ENCODE measurements at regions not wholly inside any gene's neighbourhood (a gene's known extent, or its start where the extent isn't known, plus 50 kb on each side); places are given as distances from the start of the nearest gene placed in this dataset.

DNA sequence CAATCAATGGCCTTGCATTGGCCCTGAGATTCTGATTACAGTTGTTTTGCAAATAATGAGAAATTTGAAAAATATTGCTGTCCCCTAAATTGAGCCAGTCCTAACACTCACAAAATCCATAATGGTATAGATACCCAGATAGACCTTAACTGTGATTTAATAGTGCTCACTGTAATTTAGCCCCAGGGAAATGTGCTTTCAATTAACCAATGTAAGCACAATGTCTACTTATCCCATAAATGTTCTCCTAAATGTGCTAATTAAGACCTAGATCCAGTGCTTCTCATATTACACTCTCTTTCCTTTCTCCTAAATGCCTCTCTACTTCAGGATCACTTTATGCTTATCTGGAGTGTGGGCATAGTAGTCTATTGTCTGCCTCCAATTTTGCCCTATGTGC, 417.8 kb upstream of the CCL2 start:
- no peak for TF ChIP-seq POLR2A (IDR thresholded peaks at IDR 0.05)
- TF ChIP-seq, protein P1, sequence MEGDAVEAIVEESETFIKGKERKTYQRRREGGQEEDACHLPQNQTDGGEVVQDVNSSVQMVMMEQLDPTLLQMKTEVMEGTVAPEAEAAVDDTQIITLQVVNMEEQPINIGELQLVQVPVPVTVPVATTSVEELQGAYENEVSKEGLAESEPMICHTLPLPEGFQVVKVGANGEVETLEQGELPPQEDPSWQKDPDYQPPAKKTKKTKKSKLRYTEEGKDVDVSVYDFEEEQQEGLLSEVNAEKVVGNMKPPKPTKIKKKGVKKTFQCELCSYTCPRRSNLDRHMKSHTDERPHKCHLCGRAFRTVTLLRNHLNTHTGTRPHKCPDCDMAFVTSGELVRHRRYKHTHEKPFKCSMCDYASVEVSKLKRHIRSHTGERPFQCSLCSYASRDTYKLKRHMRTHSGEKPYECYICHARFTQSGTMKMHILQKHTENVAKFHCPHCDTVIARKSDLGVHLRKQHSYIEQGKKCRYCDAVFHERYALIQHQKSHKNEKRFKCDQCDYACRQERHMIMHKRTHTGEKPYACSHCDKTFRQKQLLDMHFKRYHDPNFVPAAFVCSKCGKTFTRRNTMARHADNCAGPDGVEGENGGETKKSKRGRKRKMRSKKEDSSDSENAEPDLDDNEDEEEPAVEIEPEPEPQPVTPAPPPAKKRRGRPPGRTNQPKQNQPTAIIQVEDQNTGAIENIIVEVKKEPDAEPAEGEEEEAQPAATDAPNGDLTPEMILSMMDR (IDR thresholded peaks at IDR 0.05) = no peak

All from esophagus squamous epithelium (tissue), 4 donors.